ENCODE measurements at regions not wholly inside any gene's neighbourhood (a gene's known extent, or its start where the extent isn't known, plus 50 kb on each side); places are given as distances from the start of the nearest gene placed in this dataset.

DNA sequence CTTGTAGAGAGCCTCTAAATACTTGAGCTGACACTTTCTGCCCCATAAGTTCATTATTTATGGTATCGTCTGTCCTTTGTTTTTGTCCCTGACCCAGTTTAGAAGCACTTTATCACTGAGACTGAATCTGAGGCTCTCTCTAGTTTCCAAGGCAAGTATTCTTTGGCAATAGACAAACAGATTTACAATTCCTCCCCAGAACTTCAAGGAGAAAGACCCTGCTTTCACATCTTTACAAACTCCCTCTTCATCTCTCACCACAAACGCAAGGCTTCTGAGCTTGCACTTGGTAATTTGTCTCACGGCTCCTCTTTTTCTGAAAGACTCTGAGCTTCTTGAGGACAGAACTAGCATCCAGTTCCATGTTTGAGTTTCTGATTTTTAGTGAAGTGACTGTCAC lies 49.8 kb upstream of the PARP11 start:
- no peak overlapping the region for H3K4me3 ChIP-seq (ENCODE audit: low read depth, low read length, poor library complexity, severe bottlenecking)
- no peak overlapping the region for H2AFZ ChIP-seq (ENCODE audit: low read length)
- no peak overlapping the region for H3K4me2 ChIP-seq (ENCODE audit: low read length)
- intact Hi-C loops (cut with micrococcal nuclease; ENCODE audit: unreplicated experiment) = no loop called here
- no TSS peak for BruUV-seq (replicated peaks)
- no peak overlapping the region for H3K27ac ChIP-seq (ENCODE audit: low read depth, low read length, poor library complexity, severe bottlenecking)
- H4K20me1 ChIP-seq (ENCODE audit: insufficient read depth, low read length) = no peaks in the 10 kb centered on the region
- H3K9me3 ChIP-seq (ENCODE audit: low read length) = no peaks in the 10 kb centered on the region
- TF ChIP-seq EZH2phosphoT487 (IDR thresholded peaks at IDR 0.05; ENCODE audit: borderline replicate concordance, low read depth, low read length) = no peak
- TF ChIP-seq, protein P1, sequence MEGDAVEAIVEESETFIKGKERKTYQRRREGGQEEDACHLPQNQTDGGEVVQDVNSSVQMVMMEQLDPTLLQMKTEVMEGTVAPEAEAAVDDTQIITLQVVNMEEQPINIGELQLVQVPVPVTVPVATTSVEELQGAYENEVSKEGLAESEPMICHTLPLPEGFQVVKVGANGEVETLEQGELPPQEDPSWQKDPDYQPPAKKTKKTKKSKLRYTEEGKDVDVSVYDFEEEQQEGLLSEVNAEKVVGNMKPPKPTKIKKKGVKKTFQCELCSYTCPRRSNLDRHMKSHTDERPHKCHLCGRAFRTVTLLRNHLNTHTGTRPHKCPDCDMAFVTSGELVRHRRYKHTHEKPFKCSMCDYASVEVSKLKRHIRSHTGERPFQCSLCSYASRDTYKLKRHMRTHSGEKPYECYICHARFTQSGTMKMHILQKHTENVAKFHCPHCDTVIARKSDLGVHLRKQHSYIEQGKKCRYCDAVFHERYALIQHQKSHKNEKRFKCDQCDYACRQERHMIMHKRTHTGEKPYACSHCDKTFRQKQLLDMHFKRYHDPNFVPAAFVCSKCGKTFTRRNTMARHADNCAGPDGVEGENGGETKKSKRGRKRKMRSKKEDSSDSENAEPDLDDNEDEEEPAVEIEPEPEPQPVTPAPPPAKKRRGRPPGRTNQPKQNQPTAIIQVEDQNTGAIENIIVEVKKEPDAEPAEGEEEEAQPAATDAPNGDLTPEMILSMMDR (conservative IDR thresholded peaks at IDR 0.05; ENCODE audit: low read length) = no peak
- no peaks in the 10 kb centered on the region for H3K4me1 ChIP-seq (ENCODE audit: insufficient read depth, low read length, poor library complexity, severe bottlenecking)
- POLR2A ChIA-PET = no interaction called here
- CTCF ChIA-PET (ENCODE audit: unreplicated experiment) = no interaction called here
- no peaks in the 10 kb centered on the region for H3K9me2 ChIP-seq (ENCODE audit: insufficient read depth, low read length)
- H3K79me2 ChIP-seq (ENCODE audit: insufficient read depth, low read depth, low read length) = no peaks in the 10 kb centered on the region
- DNase-seq (ENCODE audit: low spot score) = no peak
- no peaks in the 10 kb centered on the region for H3K36me3 ChIP-seq (ENCODE audit: insufficient read depth, low read length)
